Dermis blood vessel endothelial cell (primary cell): ENCODE measurements at regions not wholly inside any gene's neighbourhood (a gene's known extent, or its start where the extent isn't known, plus 50 kb on each side); places are given as distances from the start of the nearest gene placed in this dataset.
A peak's percentile ranks its signal among the peaks of the same experiment; 100 is the strongest.

Source experiments
- DNase-seq: peaks from one replicate; pipeline ENCODE4 v3.0.0; 2010

GRCh38 chr13:34421858-34422475, 520.1 kb upstream of the NBEA start:
- no peak for DNase-seq

- no peak for DNase-seq
These were observed 519.1 kb upstream of the NBEA start for GRCh38 chr13:34422956-34423355.

GRCh38 chr13:34425327-34425949, 516.6 kb upstream of the NBEA start:
- DNase-seq, result no peak

GRCh38 chr13:34428911-34429310, 513.2 kb upstream of the NBEA start:
- DNase-seq, result no peak

GRCh38 chr13:34430294-34430693, 511.8 kb upstream of the NBEA start:
- no peak for DNase-seq

GRCh38 chr13:34431827-34432581, 510.1 kb upstream of the NBEA start:
- no peak for DNase-seq

GRCh38 chr13:34435338-34435737, 506.7 kb upstream of the NBEA start:
- DNase-seq, result no peak

GRCh38 chr13:34437873-34438272, 504.2 kb upstream of the NBEA start:
- DNase-seq, result no peak

GRCh38 chr13:34452831-34453230, 489.2 kb upstream of the NBEA start:
- DNase-seq, result no peak

GRCh38 chr13:34458756-34459715, 483.0 kb upstream of the NBEA start:
- DNase-seq, result no peak

- peak; percentile 9 for DNase-seq
These were observed 482.2 kb upstream of the NBEA start for GRCh38 chr13:34459856-34460255.

- DNase-seq, result peak; percentile 43
These were observed 479.2 kb upstream of the NBEA start for GRCh38 chr13:34462843-34463242.

- no peak for DNase-seq
These were observed 478.1 kb upstream of the NBEA start for GRCh38 chr13:34464011-34464410.

GRCh38 chr13:34465423-34465922, 476.6 kb upstream of the NBEA start:
- DNase-seq, result no peak

GRCh38 chr13:34466301-34466700, 475.8 kb upstream of the NBEA start:
- DNase-seq, result no peak

- DNase-seq, result no peak
These were observed 474.5 kb upstream of the NBEA start for GRCh38 chr13:34467450-34468083.

GRCh38 chr13:34469196-34469986, 472.7 kb upstream of the NBEA start:
- peak; percentile 52 for DNase-seq

- DNase-seq, result no peak
These were observed 467.7 kb upstream of the NBEA start for GRCh38 chr13:34474187-34474868.

- DNase-seq, result no peak
These were observed 463.7 kb upstream of the NBEA start for GRCh38 chr13:34478376-34478775.

- DNase-seq, result no peak
These were observed 440.1 kb upstream of the NBEA start for GRCh38 chr13:34502011-34502410.

- no peak for DNase-seq
These were observed 439.4 kb upstream of the NBEA start for GRCh38 chr13:34502621-34503020.
